ENCODE measurements at regions not wholly inside any gene's neighbourhood (a gene's known extent, or its start where the extent isn't known, plus 50 kb on each side); places are given as distances from the start of the nearest gene placed in this dataset.
A peak's percentile ranks its signal among the peaks of the same experiment; 100 is the strongest.
"Not testable (repeated sequence)": the region's sequence is repeated elsewhere in the genome, so short reads cannot be mapped to it uniquely, and the experiment has no call there.

DNA sequence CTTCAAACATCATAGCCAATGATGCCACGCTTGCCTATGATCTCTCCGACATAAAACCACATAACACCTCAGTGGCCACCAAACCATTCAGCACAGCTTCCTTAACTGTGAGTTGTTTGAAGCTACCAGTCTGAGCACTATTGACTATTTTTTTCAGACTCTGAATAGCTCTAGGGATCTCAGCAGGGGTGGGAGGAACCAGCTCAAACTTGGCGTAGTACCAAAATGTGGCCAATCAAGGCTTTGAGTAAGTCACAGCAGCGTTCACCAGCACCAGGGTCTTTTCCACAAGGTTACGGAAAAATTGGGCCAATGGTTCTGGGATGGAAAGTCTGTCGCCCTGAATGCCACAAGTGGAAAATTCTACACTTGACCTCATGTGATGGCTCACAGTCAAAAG is 70.6 kb downstream of the SMPDL3A start:
- DNase-seq (ENCODE audit: low read depth, low spot score): no peak

DNA sequence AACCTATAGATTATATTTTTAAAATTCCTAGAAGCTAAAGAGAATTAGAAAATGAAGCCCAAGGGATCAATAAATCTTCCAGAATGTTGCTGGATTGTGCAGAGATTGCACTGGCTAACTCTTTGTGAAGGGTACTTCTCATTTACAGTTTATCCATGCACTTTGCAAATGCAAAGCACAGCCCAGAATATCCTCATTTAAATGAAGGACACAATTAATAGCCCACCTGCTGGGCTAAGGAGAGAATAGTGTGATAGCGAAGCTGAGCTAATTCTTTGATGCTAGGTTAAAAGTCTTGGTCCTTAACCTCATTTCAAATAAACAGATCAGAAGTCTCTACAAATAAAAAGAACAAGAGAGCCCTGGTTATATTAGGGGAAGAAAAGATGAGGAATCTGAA is 72.5 kb downstream of the SMPDL3A start:
- DNase-seq (ENCODE audit: low read depth, low spot score): no peak

DNA sequence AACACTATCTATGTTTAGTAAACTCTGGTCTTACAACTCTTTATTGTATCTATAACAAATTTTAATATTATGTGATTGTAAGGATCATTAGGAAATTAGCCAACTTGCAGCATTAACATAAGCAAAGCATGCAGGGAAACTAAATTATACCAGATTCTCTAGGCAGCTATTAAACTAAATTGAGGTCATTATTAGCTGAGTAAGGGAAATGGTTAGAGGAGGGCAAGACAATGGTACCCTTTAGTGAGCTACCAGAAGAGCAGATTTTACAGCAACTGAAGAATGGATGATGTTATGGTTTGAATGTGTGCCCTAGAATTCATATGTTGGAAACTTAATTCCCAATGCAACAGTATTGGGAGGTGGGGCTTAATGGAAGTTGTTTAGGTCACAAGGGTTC is 79.1 kb downstream of the SMPDL3A start:
- DNase-seq (ENCODE audit: low read depth, low spot score): no peak

DNA sequence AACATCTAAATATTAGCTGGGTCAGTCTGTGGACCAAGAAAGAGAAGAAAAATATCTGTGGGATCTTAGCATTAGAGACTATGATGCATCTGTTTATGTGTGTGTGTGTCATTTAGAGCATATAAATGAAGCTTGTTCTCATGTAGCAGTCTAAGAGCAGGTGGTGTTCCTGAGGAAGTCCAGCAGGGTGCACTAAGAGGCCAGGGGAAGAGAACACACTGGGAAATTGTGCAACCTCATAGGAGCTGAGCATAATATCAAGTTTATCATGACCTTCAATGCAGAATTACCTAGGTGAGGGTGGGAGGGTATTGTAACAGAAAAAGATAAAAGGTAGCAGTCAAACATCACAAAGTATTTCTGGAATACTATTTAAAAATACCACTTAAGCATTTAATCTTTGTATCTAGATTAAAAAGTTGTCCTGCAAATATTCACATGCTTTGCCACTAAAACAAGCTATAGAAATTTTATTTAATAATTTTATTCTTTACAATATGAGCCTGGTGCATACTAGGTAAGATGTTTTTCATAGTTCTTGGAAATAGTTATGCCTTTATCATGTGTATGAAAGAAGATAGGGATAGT is 80.5 kb downstream of the SMPDL3A start:
- DNase-seq (ENCODE audit: low read depth, low spot score): peak; percentile 9

DNA sequence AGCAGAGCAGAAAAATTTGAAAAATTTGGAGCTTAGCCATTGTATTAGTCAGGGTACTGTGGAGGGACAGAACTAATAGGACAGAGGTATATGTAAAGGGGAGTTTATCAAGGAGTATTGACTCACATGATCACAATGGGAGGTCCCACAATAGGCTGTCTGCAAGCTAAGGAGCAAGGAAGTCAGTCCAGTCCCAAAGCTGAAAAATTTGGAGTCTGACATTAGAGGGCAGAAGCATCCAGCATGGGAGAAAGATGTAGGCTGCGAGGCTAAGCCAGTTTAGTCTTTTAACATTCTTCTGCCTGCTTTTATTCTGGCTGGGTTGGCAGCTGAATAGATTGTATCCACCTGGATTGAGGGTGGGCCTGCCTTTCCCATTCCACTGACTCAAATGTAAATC is 82.0 kb downstream of the SMPDL3A start:
- no peak for DNase-seq (ENCODE audit: low read depth, low spot score)

DNA sequence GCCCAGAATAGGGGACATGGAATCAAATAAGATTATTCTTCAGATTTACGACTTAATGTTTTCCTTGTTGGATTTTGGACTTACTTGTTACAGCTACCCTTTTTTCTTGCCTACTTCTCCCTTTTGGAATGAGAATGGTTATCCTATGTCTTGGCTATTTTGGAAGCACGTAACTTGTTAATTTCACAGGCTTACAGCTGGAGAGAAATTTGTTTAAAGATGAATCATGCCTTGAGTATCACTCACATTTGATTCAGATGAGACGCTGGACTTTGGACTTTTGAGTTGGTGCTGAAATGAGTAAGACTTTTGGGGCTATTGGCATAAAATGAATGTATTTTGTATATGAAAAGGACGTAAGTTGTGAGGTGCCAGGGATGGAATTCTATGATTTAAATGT is 83.3 kb downstream of the SMPDL3A start:
- no peak for DNase-seq (ENCODE audit: low read depth, low spot score)

DNA sequence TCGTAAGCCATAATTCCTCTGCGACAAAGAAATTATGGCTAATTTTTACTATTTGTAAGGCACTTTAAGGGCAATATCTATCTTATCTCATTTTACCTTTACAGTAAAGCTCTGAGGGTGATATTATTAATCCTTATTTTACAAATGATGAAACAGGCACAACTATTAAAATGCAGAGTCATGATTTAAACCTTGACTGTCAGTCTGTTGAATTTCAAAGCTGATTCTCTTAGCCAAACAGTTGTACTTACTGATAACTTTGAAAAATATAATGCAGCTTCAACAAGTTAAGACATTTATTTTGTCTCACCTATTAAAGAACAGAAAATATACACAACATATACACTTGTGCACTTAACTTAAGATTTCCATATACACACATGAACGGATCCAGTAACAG is 88.2 kb downstream of the SMPDL3A start:
- no peak for DNase-seq (ENCODE audit: low read depth, low spot score)

DNA sequence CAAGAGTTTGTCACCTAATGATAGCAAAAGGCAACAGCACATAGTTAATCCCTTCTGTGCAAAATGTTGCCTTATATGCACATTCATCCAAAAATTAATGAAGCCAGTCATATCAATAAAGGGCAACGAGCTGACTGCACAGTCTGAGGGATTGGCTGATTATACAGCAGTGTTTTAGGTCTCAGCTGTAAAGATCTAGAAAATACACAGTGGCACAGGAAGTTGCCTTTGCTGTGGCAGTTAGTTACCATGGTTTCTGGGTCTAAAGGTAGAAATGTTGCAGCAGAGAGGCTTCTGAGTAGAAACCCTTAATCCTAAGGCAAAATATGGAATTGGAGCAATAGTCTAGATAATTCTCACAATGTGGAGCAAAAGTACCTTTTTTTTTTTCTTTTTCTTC is 89.7 kb downstream of the SMPDL3A start:
- DNase-seq (ENCODE audit: low read depth, low spot score): no peak

DNA sequence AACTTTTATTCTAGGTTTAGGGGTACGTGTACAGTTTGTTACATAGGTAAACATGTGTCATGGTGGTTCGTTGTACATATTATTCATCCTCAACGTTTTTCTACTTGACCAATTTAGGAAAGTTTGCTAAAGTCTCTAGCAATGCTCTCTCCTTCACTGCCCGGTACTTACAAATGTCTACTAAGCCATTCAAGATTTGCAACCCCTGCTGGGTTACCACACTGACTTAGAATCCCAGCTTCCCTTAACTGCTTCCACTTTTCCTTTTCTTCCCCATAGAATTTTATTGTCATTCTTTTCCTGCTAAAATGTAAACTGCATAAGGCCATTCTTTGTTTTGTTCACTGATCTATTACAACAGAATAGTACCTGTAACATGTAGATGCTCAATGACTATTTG is 97.4 kb downstream of the SMPDL3A start:
- DNase-seq (ENCODE audit: low read depth, low spot score): no peak

DNA sequence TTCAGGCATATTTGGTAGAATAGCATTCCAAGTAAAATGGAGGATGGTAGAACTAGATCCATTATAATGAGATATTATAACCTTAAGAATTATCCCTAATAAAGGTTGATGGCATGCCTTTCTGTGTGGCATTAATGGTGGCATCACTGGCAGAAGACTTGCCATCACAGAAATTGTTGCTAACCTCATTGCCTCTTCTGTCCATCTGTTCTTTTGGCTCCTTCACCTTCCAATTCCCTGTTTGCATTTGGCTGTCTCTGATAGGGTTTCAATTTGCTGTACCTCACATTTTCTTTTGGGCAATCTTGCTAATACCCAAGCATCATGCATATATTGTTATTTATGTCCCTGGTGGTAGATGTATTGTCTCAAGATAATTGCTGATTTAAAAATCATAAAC is 98.9 kb downstream of the SMPDL3A start:
- no peak for DNase-seq (ENCODE audit: low read depth, low spot score)

DNA sequence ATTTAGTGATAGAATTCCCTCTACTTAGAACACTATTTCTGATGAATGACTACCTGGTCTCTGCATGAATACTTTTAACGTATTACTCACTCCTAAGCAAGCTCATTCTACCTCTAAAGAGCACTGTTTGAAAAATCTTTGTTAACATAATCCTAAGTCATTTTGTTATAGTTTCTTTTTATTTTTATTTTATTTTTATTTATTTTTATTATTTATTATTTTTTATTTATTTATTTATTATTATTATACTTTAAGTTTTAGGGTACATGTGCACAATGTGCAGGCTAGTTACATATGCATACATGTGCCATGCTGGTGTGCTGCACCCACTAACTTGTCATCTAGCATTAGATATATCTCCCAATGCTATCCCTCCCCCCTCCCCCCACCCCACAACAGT is 99.6 kb downstream of the SMPDL3A start:
- not testable (repeated sequence) for DNase-seq (ENCODE audit: low read depth, low spot score)

DNA sequence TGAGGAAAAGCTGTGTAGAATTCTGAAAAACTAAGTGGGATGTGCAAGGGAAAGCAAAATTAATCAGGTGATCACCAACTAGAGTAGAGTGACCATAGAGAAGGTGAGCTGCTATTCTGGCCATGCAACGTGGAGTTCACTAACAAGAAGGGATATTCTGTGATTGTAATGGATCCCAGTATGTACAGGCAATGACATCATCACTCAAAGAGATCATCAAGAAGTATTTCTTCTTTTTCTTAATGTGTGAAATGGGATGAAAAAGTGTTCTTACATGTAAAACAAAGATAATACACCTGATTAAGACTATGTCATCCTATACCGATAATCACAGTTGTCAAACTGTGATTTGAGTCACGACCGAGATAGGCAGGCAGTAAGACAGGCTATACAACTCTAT is 101.2 kb downstream of the SMPDL3A start:
- DNase-seq (ENCODE audit: low read depth, low spot score): no peak

DNA sequence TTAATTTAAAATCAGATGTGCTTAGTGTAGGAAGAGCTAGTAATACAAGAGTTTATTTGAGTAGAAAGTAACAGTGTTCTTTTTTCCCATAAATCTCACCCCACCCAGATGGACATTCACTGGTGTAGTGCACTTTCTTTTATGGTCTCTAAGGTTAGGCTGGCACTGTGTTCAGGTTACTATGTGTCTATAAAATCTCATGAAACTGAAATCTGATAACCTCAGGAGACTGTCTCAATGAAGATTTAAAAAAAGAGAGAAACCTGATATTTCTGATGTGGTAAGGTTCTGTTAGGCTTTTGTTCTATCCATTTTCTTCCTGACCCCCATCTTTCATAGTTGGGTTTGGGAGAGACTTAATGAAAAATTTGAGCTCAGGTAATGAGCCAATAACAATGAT is 101.2 kb upstream of the CLVS2 start:
- no peak for DNase-seq (ENCODE audit: low read depth, low spot score)

DNA sequence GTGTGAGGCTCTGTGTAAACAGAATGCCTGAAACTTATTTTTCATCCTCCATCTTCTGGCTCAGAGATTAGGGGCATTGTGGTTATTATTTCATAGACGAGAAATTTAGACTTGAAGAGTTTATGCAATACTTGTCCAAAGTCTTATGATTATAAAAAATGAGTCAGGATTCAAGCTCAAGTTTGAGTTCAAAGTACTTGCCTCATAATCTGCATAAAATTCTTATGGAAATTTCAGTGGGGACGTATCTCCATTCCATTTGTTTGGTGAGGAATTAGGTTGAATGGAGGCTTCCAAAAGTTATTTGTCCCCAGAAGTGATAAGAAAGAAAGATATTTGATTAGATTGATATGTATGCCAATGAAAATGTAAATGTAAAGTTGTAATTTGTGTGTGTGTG is 93.7 kb upstream of the CLVS2 start:
- no peak for DNase-seq (ENCODE audit: low read depth, low spot score)

DNA sequence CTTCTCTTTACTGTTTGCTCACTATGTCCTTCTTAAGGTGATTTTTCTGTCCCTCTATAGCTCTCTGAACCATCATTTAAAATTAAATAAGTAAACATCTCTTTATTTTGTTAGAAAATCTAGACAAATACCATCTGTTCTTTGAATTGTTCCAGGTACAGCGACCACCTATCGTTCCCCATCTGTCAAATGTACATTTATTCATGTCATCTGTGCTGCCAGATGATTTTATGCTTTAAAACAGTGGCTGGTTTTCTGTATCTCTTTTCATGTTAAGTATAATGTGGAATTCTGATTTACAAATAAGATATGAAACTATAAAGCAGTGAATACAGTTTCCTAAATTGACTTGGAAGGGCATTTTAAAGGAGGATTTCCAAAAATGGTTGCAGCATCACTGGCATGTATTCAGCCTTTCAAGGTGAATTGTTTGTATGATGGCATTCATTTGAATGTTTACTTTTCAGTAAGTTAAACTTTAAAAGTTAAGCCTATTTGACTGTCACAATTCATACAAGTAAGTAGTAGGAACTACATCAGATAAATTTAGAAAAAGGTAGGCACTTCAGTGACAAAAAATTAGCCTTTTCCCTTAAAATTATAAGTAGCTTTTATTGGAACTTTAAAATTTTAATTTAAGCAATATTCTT is 92.6 kb upstream of the CLVS2 start:
- DNase-seq (ENCODE audit: low read depth, low spot score): no peak

DNA sequence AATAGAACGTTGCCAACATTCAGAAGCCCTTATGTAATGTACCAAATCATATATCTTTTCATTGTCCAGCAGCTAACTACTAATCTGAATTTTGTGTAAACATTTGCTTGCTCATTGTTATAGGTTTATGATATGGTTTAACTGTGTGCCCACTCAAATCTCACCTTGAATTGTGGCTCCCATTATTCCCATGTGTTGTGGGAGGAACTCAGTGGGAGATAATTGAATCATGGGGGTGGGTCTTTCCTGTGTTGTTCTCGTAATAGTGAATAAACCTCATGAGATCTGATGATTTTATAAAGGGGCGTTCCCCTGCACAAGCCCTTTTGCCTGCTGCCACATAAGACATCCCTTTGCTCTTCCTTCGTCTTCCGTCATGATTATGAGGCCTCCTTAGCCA is 91.9 kb upstream of the CLVS2 start:
- DNase-seq (ENCODE audit: low read depth, low spot score): no peak

DNA sequence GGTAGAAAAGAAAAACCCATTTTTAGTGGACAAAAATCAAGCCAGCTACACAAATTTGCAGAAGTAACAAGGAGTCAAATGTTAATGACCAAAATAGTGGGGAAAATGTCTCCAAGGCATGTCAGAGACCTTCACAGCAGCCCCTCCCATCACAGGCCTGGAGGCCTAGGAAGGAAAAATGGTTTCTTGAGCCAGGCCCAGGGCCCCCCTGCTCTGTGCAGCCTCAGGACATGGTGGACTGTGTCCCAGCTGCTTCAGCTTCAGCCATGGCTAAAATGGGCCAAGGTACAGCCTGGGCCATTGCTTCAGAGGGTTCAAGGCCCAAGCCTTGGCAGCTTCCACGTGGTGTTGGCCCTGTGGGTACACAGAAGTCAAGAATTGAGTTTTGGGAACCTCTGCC is 82.5 kb upstream of the CLVS2 start:
- no peak for DNase-seq (ENCODE audit: low read depth, low spot score)

DNA sequence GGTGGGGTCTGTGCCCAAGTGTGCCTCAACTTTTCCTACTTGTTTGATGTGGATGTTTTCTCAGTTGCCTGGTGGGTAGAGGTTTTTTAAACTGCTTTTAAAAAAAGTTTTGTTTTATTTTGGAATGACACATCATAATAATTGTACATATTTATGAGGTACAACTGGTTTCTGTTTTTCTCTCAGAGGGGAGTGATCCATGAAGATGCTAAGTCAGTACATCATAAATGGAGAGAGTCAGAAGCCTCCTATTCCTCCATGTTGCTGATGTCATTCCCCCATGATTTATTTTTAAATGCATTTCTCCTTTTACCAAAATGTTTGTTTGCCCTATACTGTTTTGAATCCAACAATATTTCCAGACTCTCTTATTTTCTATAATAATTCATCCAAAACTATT is 77.3 kb upstream of the CLVS2 start:
- no peak for DNase-seq (ENCODE audit: low read depth, low spot score)

DNA sequence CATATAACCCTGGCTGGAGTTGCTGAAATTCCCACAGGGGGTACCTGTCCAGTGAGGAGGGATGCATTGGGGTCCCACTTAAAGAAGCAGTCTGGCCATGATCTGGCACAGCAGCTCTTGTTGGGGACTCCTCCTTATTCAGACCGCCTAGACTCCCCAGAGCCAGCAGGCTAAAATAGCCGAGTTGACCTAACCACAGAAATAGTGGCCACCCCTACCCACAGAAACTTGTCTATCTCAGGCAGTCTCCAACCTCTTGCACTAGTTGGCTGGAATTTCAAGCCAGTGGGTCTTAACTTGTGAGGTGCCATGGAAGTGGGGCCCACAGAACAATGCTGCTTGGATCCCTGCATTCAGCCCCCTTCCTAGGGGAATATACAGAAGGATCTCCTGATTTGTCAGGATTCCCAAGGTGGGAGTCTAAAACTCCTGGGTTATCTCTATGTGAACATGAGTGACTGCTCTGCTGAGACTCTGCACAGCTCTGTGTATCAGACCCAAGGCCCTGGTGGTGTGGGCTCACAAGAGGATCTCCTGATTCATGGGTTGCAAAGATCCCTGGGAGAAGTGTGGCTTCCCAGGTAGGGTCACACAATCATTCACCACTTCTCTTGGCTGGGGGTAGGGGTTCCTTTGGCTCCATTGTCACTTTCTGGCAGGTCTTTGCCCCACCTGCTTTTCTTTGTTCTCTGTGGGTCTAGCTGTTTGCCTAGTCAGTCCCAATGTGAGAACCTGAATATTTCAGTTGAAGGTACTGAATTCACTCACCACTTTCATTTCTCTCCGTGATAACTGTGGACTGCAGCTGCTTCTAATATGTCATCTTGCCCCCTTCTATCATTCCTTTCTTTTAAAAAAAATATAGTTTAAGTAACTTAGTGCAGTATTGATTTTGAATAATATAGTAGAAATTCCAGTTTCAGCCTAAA is 65.5 kb upstream of the CLVS2 start:
- no peak for DNase-seq (ENCODE audit: low read depth, low spot score)

DNA sequence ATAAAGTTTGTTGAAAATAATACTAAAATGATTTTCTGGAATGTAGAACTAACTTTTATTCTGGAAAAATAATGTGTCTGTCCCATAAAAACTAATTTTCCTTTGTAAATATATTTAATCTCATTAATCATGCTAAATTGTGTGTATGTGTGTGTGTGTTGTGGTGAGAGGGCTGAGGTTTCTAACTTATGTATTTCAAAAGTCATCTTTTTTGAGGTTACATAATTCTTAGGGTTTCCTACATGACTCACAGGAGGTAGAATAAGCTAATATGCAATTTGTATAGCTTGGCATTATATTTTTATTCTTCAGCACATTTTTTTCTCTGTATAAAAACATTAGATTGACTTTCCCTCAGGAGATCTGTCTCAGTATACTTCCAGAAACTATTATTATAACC is 64.1 kb upstream of the CLVS2 start:
- DNase-seq (ENCODE audit: low read depth, low spot score): no peak

DNA sequence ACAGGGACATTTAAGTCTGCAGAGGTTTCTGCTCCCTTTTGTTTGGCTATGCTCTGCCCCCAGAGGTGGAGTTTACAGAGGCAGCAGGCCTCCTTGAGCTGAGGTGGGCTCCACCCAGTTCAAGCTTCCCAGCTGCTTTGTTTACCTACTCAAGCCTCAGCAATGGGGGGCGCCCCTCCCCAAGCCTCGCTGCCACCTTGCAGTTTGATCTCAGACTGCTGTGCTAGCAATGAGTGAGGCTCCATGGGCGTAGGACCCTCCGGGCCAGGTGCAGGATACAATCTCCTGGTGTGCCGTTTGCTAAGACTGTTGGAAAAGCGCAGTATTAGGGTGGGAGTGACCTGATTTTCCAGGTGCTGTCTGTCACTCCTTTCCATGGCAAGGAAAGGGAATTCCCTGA is 51.1 kb upstream of the CLVS2 start:
- not testable (repeated sequence) for DNase-seq (ENCODE audit: low read depth, low spot score)

Measured in smooth muscle cell of the brain vasculature (primary cell).